HG03135 (cell line): ENCODE measurements at regions not wholly inside any gene's neighbourhood (a gene's known extent, or its start where the extent isn't known, plus 50 kb on each side); places are given as distances from the start of the nearest gene placed in this dataset.

Experiments
- ATAC-seq: cut with Tn5 transposase; IDR thresholded peaks from one replicate; pipeline ENCODE4 v1.9.1; 2021; ENCODE audit warnings: mild to moderate bottlenecking, moderate library complexity; ENCODE audit not compliant: unreplicated experiment

DNA sequence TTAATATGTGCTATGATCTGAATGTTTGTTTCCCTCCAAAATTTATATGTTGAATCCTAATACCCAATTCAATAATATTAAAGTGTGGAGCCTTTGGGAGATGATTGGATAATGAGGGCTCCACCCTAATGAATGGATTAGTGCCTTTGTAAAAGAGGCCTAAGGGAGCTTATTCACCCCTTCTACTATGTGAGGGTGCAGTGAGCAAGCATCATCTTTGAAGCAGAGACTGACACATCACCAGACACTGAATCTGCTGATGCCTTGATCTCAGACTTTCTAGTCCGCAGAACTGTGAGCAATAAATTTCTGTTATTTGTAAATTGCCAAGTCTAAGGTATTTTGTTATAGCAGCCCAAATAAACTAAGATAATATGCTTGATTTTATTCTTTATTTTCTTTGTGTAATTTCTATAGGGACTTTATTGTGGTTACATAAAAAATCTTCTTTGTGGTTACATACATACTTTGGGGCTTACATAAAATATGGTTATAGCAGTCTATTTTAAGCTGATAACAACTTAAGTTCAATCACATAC is 131.1 kb upstream of the SLC38A2 start:
- no peak for ATAC-seq

DNA sequence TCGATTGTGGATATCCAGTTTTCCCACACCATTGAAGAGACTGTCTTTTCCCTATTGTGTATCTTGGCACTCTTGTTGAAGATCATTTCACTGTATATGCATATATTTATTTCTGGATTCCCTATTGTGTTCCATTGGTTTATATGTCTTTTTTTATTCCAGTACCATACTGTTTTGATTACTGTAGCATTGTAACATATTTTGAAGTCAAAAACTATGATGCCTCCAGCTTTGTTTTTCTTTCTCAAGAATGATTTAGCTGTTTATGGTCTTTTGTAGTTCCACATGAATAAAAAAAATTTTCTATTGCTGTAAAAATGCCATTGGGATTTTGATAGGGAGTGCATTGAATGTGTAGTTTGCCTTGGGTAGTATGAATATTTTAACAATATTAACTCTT is 128.1 kb upstream of the SLC38A2 start:
- ATAC-seq = no peak

DNA sequence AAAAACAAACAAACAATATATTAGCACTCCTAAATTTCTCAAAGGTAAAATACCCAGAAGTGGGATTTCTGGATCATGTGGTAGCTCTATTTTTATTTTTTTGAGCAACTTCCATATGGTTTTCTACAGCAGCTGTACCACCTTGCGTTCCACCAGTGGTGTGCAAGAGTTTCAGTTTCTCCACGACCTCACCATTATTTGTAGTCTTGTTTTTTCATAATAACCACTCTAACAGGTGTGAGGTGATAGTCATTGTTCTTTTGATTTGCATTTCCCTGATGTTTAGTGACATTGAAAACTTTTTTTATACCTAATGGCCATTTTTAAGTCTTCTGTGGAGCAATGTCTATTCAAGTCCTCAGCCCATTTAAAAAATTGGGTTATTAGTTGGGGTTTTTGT is 127.3 kb upstream of the SLC38A2 start:
- peak; percentile 80 for ATAC-seq

DNA sequence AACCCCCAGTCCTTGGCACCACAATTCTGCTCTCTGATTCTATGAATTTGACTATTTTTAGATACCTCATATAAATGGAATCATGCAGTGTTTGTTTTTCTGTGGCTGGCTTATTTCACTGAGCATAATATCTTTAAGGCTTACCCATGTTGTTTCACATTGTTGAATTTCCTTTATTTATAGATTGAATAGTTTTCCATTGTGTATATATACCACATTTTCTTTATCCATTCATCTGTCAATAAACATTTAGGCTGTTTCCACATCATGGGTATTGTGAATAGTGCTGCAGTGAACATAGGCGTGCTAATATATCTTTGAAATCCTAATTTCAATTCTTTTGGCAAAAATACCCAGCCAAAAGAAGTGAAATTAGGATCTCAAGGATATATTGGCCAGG is 126.7 kb upstream of the SLC38A2 start:
- ATAC-seq = no peak

DNA sequence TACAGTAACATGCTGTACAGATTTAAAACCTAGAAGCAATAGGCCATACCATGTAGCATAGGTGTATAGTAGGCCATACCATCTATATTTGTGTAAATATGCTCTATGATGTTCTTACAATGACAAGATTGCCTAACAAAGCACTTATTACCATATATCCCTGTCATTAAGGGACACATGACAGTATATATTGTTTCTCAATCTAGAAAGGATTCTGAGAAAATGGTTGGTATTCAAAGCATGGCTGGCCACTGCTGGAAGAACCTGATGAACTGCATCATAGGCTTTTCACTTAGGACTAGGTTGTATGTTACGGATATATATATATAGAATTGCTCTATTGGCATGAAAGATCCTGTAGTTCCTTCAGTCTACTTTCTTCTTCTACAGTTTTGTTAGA is 125.2 kb upstream of the SLC38A2 start:
- ATAC-seq = no peak

DNA sequence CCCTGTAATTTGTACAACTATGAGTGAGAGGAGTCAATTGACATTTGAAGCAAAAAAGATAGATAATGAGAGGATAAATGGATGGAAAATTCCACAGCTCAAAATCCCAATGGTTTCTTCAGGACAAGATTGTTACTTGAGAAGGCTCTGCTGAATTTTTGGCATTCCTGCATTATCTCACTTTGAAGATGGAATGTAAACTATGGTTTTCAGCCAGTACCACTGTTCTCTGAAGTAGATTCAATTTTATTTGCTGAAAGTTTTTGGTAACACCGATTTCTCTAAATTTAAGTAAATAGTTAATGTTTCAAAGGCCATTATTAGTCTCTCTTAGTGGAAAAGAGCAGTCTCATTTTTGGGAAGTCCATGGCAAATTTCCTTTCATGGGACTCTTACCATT is 121.9 kb upstream of the SLC38A2 start:
- ATAC-seq = no peak

DNA sequence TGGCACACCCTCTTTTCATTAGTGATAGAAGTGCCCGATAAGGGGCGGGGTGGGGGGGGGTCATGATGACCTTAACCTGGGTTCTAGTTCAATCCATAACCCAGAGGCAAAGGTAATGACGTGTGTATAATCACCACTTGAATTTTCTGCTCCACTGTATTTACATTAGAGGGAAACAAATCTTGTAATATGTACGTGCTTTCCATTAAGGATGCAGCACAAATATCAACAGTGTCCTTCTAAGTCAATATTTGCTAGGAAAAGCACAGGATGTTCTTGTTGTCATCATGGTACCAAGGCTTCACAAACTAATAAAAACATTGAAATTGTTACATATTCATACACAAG is 121.2 kb upstream of the SLC38A2 start:
- ATAC-seq = no peak

DNA sequence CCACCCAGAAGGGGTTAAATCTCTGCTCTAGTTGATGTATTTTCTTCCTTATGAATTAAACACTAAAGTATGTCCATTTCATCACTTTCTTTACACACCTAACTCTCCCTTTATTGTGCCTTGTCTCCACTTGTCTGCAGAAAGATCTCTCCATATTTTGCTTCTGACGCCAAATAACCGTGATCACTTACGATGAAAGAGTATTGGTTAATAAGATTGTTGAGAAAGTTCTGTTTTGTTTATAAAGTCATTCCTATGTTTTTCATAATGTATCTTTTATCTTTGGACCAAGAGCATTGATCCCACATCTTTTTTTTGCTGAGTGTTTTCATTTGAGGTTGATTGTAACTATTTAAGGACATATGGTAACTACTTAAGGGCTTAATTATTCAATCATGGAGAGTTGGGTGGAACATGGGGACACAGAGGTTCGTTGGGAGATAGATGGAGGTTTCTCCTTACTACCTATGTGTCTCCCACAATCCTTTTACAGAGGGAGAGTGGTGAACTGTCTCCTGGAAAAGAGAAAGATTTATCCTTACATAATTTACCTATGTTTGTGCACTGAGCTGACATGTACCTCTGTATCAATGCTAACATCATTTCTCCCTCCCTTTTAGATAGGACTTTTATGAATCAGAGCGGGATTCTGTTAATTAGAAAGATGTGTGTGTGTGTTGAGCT is 120.7 kb upstream of the SLC38A2 start:
- ATAC-seq = no peak

DNA sequence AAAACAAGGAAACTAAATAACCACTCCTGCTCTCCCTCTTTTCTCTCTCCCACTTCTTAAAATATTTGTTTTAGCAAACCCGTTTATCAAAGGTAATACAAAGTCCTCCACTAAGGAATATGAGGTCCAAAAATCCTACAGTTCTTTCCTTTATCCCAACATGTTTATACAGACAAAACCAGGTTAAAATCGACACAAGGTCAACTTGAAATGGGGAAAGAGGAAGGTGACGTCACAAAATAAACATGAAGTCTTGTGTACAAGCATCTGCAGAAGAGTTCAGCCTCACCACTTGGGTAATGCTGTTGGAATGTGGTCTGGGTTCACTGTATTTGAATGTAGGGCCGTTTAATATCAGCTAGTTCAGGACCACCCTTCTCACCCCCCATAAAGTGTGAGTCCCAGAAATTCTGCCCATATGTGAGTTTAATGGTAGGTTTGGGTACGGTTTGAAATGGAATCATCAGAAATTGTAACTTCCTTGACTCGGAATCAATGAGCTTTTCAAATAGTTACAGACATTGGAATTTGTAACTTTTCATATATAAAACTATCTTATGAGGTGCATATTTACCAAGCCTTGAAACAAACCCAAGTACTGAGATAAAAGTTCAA is 120.0 kb upstream of the SLC38A2 start:
- ATAC-seq = no peak

DNA sequence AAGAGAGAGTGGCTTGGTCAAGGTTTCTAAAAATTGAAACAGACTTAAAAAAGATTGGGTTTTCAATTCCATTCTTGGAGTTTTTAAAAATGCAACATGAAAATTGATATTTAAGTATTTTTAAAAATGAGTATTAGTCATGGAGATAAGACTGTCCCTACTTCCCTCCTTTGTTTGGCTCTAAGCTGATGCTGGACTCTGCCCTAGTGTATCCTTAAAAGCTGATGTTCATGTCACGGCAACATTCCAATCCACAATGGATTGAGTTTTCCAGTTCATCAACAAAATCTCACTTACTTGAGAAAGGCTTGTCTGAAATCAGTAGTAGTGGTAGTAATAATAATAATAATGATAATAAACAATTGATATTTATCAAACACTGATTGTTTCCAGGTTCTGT is 119.0 kb upstream of the SLC38A2 start:
- ATAC-seq = no peak

DNA sequence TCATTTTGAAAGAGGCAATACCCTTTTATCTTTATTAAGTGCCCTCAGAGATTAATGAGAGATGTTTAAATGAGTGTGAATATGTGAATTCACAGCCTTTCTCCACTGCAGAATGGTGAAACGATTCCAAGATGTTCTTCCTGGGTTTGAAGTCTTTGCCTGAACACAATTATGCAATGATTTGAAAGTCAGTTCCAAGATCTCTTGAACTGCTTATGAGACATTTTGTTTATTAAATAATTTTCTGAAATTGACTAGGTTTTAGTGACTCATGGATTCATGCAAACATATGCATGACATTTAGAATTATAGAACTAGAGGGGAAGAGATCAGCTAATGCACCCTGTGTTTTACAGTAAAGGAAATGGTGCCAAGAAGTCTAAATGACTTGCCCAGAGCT is 118.1 kb upstream of the SLC38A2 start:
- ATAC-seq = no peak

GRCh38 chr12:46489951-46490388 is 117.4 kb upstream of the SLC38A2 start:
- ATAC-seq = no peak

DNA sequence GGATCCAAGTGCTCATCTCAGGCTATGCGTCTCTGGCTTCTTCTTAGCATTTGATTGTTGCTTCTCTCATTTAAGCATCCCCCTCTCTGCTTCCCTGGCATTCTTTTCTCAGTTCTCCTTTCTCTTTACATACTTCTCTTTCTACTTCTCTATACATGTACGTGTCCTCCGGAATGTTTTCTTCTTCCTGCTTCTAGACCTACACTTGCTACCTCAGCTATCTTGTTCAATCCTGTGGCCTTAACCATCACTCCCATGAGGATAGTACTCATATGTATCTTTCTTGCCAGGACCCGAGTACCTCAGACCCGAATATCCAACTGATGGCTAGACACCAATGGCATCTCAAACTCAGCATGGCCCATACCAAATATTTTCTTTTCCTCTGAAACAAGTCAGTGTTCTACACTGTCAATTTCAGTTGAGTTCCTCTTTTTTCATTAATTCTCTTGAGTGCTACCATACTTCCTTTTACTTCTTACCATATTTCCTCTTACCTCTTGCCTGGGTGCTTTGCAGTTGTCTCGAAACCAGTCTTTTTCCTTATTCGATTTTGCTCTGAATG is 115.1 kb upstream of the SLC38A2 start:
- ATAC-seq = no peak

GRCh38 chr12:46486588-46486987 is 114.0 kb upstream of the SLC38A2 start:
- ATAC-seq = no peak

DNA sequence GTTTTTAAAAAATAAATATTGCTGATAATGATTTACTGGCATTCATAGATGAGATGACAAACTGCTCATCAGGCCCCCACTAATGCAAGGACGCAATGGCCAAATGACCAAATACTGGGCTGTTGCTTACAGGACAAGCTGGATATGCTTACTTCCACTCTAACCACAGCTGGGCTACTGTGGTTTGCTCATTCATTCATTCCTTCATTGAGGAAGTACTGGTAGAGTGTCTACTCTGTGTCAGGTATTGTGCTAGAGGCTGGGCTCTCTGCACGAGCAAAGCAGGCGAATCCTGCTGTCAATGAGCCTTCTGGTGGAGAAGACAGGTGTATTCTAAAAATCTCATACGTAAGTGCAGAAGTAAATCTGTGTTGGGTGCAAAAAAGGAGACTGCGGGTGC is 113.3 kb upstream of the SLC38A2 start:
- ATAC-seq = no peak

DNA sequence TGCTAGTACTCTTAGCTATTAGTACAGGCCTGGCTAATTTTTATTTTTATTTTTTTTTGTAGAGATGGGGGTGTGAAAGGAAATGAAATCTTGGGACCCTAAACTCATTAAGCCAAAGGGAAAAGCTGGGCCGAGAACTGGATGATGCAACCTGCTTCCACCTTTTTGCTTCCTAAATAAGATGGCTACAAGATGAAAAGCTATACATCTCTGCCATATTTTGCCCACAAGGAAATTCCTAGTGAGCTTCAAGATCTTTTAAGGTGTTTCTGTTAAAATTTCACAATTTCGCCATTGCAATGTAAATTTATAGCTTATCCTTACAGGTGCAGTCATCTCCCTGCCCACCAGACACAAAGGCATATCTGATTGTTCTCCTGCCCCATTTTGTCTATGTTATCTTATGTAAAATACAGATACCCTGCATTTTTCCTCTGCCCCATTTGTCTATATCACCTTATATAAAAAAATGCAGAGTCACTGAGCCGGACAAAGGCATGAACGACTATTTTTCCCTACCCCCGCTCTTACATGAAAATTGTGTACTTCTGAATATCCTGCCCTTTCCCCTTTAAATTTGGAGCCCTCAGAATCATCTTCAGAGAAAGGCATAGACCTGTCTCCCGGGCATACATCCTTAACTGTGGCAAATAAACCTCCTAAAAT is 112.0 kb upstream of the SLC38A2 start:
- ATAC-seq = no peak

DNA sequence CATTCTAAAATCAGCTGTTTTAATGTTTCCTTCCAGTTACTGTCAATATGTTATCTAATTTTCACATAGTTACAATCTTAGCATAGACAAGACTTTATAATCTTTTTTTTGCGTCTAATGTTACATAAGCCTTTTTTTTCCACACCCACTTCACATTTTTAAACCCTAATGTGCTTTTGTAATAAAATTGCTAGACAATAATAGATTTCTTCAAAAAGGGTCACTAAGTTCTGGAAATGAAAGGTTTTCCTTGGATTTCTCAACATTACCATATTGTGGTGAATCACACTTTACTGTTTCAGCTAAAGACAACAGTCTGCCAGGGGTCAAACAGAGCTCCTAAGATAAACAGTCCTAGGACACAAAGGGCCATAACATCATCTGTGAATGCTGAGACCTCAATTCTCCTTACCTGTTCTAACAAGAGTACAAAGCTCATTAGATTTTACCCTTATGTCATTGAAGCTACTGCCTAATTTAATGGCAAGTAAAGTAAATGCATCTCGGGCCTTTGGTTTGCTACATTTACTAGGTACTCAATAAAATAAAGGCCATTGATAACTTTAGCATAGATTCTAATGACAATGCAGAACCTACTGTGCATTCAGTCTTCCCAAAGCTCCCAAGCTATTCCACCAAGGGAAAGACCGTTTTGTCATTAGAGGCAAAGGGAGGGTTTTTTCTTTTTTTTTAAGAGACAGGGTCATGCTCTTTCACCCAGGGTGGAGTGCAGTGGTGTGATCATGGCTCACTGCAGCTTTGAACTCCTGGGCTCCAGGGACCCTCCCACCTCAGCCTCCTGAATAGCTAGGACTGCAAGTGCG is 111.2 kb upstream of the SLC38A2 start:
- no peak for ATAC-seq

- ATAC-seq = no peak
Measured at GRCh38 chr12:46480724-46481123, 108.2 kb upstream of the SLC38A2 start.

GRCh38 chr12:46480316-46480715 is 107.7 kb upstream of the SLC38A2 start:
- ATAC-seq = no peak

DNA sequence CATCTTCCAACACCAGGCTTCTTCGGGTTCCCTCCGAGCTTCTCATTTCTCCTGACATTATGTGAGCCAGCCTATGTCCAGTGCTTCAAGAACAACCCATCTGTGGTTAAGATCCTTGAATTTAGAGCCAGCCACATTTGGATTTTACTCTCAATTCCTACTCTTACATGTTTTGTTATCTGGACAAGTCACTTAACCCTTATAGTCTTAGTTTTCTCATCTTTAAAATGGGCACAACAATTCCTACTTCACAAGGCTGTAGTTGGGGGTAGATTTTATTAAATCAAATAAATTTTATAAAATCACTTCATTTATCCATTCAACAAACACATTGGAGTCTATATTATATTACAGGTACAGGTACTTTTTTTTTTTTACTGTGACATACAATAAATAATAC is 105.5 kb upstream of the SLC38A2 start:
- ATAC-seq = no peak

- no peak for ATAC-seq
Measured at GRCh38 chr12:46477541-46477940, 105.0 kb upstream of the SLC38A2 start.
